NB4 (cell line): ENCODE measurements at regions not wholly inside any gene's neighbourhood (a gene's known extent, or its start where the extent isn't known, plus 50 kb on each side); places are given as distances from the start of the nearest gene placed in this dataset.

Source experiments
- POLR2A ChIP-seq: IDR thresholded peaks from 2 replicates; pipeline ENCODE4 v1.6.1; 2011; ENCODE audit warnings: mild to moderate bottlenecking; ENCODE audit not compliant: insufficient read length; ENCODE audit errors: extremely low read depth
- TF ChIP-seq, protein P1 (sequence below): IDR thresholded peaks from one replicate; pipeline ENCODE4 v1.5.1; 2012; ENCODE audit warnings: low read depth, low read length

DNA sequence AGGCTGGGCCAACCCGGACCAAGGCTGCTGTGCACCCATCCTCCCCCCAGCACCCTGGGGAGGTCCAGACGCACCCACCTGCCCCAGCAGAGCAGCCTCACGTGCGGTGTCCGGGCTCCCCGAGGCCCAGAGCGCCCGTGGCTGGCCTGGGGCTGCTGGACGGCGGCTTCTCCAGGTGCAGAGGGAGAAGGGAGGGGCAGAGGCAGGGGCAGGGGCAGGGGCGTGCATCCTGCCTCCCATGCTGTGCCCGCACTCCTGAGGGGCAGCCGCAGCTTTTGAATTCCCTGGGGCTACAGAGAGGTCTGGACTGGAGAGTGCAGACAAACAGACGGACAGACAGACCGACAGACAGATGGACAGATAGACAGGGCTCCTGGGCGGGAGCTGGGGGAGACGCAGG lies 83.6 kb upstream of the PRR5 start:
- TF ChIP-seq, protein P1, sequence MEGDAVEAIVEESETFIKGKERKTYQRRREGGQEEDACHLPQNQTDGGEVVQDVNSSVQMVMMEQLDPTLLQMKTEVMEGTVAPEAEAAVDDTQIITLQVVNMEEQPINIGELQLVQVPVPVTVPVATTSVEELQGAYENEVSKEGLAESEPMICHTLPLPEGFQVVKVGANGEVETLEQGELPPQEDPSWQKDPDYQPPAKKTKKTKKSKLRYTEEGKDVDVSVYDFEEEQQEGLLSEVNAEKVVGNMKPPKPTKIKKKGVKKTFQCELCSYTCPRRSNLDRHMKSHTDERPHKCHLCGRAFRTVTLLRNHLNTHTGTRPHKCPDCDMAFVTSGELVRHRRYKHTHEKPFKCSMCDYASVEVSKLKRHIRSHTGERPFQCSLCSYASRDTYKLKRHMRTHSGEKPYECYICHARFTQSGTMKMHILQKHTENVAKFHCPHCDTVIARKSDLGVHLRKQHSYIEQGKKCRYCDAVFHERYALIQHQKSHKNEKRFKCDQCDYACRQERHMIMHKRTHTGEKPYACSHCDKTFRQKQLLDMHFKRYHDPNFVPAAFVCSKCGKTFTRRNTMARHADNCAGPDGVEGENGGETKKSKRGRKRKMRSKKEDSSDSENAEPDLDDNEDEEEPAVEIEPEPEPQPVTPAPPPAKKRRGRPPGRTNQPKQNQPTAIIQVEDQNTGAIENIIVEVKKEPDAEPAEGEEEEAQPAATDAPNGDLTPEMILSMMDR, result no peak
- TF ChIP-seq POLR2A, result no peak
